KMS-11 (cell line): ENCODE measurements at regions not wholly inside any gene's neighbourhood (a gene's known extent, or its start where the extent isn't known, plus 50 kb on each side); places are given as distances from the start of the nearest gene placed in this dataset.

Source experiments
- H2AFZ ChIP-seq: fragments of 200-600 bp; sonication (generic); 2 replicates; pipeline ENCODE4 v1.6.1; 2016; ENCODE audit warnings: antibody characterized with exemption, mixed run types, low read depth
- H3K27ac ChIP-seq: fragments of 200-600 bp; sonication (generic); 2 replicates; pipeline ENCODE4 v1.6.1; 2016; ENCODE audit warnings: mild to moderate bottlenecking, mixed run types
- H3K27me3 ChIP-seq: fragments of 200-600 bp; sonication (generic); 2 replicates; pipeline ENCODE4 v1.6.1; 2017; ENCODE audit warnings: mild to moderate bottlenecking, low read depth, mixed run types, moderate library complexity; ENCODE audit not compliant: insufficient read depth
- H3K36me3 ChIP-seq: fragments of 200-600 bp; sonication (generic); 2 replicates; pipeline ENCODE4 v1.6.1; 2017; ENCODE audit warnings: mild to moderate bottlenecking, mixed run types; ENCODE audit not compliant: insufficient read depth
- H3K4me1 ChIP-seq: fragments of 200-600 bp; sonication (generic); 2 replicates; pipeline ENCODE4 v1.6.1; 2016; ENCODE audit warnings: mild to moderate bottlenecking, low read depth, mixed run types; ENCODE audit not compliant: poor library complexity, severe bottlenecking
- H3K4me2 ChIP-seq: fragments of 200-600 bp; sonication (generic); 2 replicates; pipeline ENCODE4 v1.7.0; 2016; ENCODE audit warnings: mild to moderate bottlenecking, mixed run types
- H3K4me3 ChIP-seq: fragments of 200-600 bp; sonication (generic); IDR thresholded peaks from 2 replicates; pipeline ENCODE4 v1.6.1; 2017; ENCODE audit warnings: low read depth, low read length, mixed read lengths; ENCODE audit not compliant: insufficient read depth
- H3K79me2 ChIP-seq: fragments of 200-600 bp; sonication (generic); 2 replicates; pipeline ENCODE4 v1.6.1; 2016; ENCODE audit warnings: low read depth, mixed run types; ENCODE audit not compliant: insufficient read depth
- H3K9ac ChIP-seq: fragments of 200-600 bp; sonication (generic); 2 replicates; pipeline ENCODE4 v1.6.1; 2016; ENCODE audit warnings: mild to moderate bottlenecking, mixed run types
- H4K20me1 ChIP-seq: fragments of 200-600 bp; sonication (generic); 2 replicates; pipeline ENCODE4 v1.6.1; 2016; ENCODE audit warnings: mild to moderate bottlenecking, mixed run types; ENCODE audit not compliant: insufficient read depth
- CTCF ChIP-seq: fragments of 200-600 bp; sonication (generic); conservative IDR thresholded peaks from 2 replicates; pipeline ENCODE4 v1.6.1; 2017; ENCODE audit warnings: low read depth, mild to moderate bottlenecking, antibody characterized with exemption, low read length, moderate library complexity, mixed read lengths

GRCh38 chr2:198417836-198418235 lies 613.4 kb downstream of the PLCL1 start:
- Histone ChIP-seq H2AFZ (no peak overlapping the region), H3K4me2 (no peak overlapping the region), H3K79me2 (no peaks in the 10 kb centered on the region), H3K27me3 (no peaks in the 10 kb centered on the region), H3K9ac (no peak overlapping the region), H3K4me3 (no peak overlapping the region), H4K20me1 (no peaks in the 10 kb centered on the region), H3K27ac (no peak overlapping the region), H3K36me3 (no peaks in the 10 kb centered on the region), H3K4me1 (no peaks in the 10 kb centered on the region)
- TF ChIP-seq CTCF: no peak

GRCh38 chr2:198414976-198415375 lies 610.6 kb downstream of the PLCL1 start:
- Histone ChIP-seq H3K27me3 (no peaks in the 10 kb centered on the region), H3K4me3 (no peak overlapping the region), H3K4me2 (no peak overlapping the region), H3K27ac (no peak overlapping the region), H3K9ac (no peak overlapping the region), H2AFZ (no peak overlapping the region), H4K20me1 (no peaks in the 10 kb centered on the region), H3K4me1 (no peaks in the 10 kb centered on the region), H3K79me2 (no peaks in the 10 kb centered on the region), H3K36me3 (no peaks in the 10 kb centered on the region)
- no peak for TF ChIP-seq CTCF

GRCh38 chr2:198411936-198412335 lies 607.5 kb downstream of the PLCL1 start:
- no peak for TF ChIP-seq CTCF
- H3K4me1 ChIP-seq: no peaks in the 10 kb centered on the region
- H3K36me3 ChIP-seq: no peaks in the 10 kb centered on the region
- H3K9ac ChIP-seq: no peak overlapping the region
- no peak overlapping the region for H2AFZ ChIP-seq
- H3K27me3 ChIP-seq: no peaks in the 10 kb centered on the region
- no peak overlapping the region for H3K4me3 ChIP-seq
- H4K20me1 ChIP-seq: no peaks in the 10 kb centered on the region
- H3K27ac ChIP-seq: no peak overlapping the region
- no peak overlapping the region for H3K4me2 ChIP-seq
- H3K79me2 ChIP-seq: no peaks in the 10 kb centered on the region

- H3K9ac ChIP-seq: no peak overlapping the region
- H3K27ac ChIP-seq: no peak overlapping the region
- H2AFZ ChIP-seq: no peak overlapping the region
- no peak overlapping the region for H3K4me3 ChIP-seq
- TF ChIP-seq CTCF: no peak
- no peaks in the 10 kb centered on the region for H4K20me1 ChIP-seq
- no peaks in the 10 kb centered on the region for H3K79me2 ChIP-seq
- no peak overlapping the region for H3K4me2 ChIP-seq
- H3K27me3 ChIP-seq: no peaks in the 10 kb centered on the region
- H3K4me1 ChIP-seq: no peaks in the 10 kb centered on the region
- no peaks in the 10 kb centered on the region for H3K36me3 ChIP-seq
These were observed 603.8 kb downstream of the PLCL1 start for GRCh38 chr2:198408171-198408570.

GRCh38 chr2:198405311-198405710 lies 600.9 kb downstream of the PLCL1 start:
- no peak overlapping the region for H3K9ac ChIP-seq
- H2AFZ ChIP-seq: no peak overlapping the region
- no peak overlapping the region for H3K27ac ChIP-seq
- no peaks in the 10 kb centered on the region for H3K4me1 ChIP-seq
- H3K4me3 ChIP-seq: no peak overlapping the region
- no peaks in the 10 kb centered on the region for H3K79me2 ChIP-seq
- H3K4me2 ChIP-seq: no peak overlapping the region
- H3K27me3 ChIP-seq: no peaks in the 10 kb centered on the region
- no peak for TF ChIP-seq CTCF
- H3K36me3 ChIP-seq: no peaks in the 10 kb centered on the region
- H4K20me1 ChIP-seq: no peaks in the 10 kb centered on the region
